ENCODE measurements at regions not wholly inside any gene's neighbourhood (a gene's known extent, or its start where the extent isn't known, plus 50 kb on each side); places are given as distances from the start of the nearest gene placed in this dataset.

GRCh38 chr4:147129687-147130086, 184.0 kb upstream of the TTC29 start:
- Histone ChIP-seq H3K4me3 (no peak overlapping the region), H3K27ac (no peak overlapping the region), H3K27me3 (no peaks in the 10 kb centered on the region), H3K4me1 (no peaks in the 10 kb centered on the region), H3K9me3 (no peaks in the 10 kb centered on the region), H3K36me3 (no peaks in the 10 kb centered on the region)
- TF ChIP-seq POLR2AphosphoS5 (IDR thresholded peaks at IDR 0.05) = no peak
- no peak for TF ChIP-seq CTCF (IDR thresholded peaks at IDR 0.05)
- TF ChIP-seq POLR2A (IDR thresholded peaks at IDR 0.05) = no peak
- intact Hi-C loops (cut with DNase I; ENCODE audit: low total_unique reads) = no loop called here
- DNase-seq (ENCODE audit: low spot score in 2 of 2) = no peak

GRCh38 chr4:147134536-147135210, 189.0 kb upstream of the TTC29 start:
- no peak overlapping the region for H3K4me3 ChIP-seq
- no peak for DNase-seq (ENCODE audit: low spot score in 2 of 2)

GRCh38 chr4:147136310-147136709, 190.6 kb upstream of the TTC29 start:
- no peak for TF ChIP-seq CTCF (IDR thresholded peaks at IDR 0.05)
- no peak for TF ChIP-seq POLR2A (IDR thresholded peaks at IDR 0.05)
- no peak for TF ChIP-seq POLR2AphosphoS5 (IDR thresholded peaks at IDR 0.05)
- no peak for DNase-seq (ENCODE audit: low spot score in 2 of 2)
- no peaks in the 10 kb centered on the region for H3K36me3 ChIP-seq
- no peaks in the 10 kb centered on the region for H3K9me3 ChIP-seq
- no peaks in the 10 kb centered on the region for H3K27me3 ChIP-seq
- H3K4me3 ChIP-seq = no peak overlapping the region
- intact Hi-C loops (cut with DNase I; ENCODE audit: low total_unique reads) = loop anchor here (5.0 kb wide), 1 partner anchor 559 kb away; no protein-coding TSS in a partner anchor
- no peaks in the 10 kb centered on the region for H3K4me1 ChIP-seq
- H3K27ac ChIP-seq = peak overlapping the region in 1 of 2 donors; percentile 52

More at GRCh38 chr4:147134536-147135210, 189.0 kb upstream of the TTC29 start:
- H3K9me3 ChIP-seq = no peaks in the 10 kb centered on the region
- TF ChIP-seq CTCF (IDR thresholded peaks at IDR 0.05) (no peak), POLR2AphosphoS5 (IDR thresholded peaks at IDR 0.05) (no peak), POLR2A (IDR thresholded peaks at IDR 0.05) (no peak)
- H3K27me3 ChIP-seq = no peaks in the 10 kb centered on the region
- no peaks in the 10 kb centered on the region for H3K36me3 ChIP-seq
- no peaks in the 10 kb centered on the region for H3K4me1 ChIP-seq
- intact Hi-C loops (cut with DNase I; ENCODE audit: low total_unique reads) = loop anchor here (5.0 kb wide), 1 partner anchor 557 kb away; no protein-coding TSS in a partner anchor
- H3K27ac ChIP-seq = no peak overlapping the region

GRCh38 chr4:147136751-147137150, 191.1 kb upstream of the TTC29 start:
- Histone ChIP-seq H3K4me1 (no peaks in the 10 kb centered on the region), H3K4me3 (no peak overlapping the region), H3K27ac (peak overlapping the region in 1 of 2 donors; percentile 40), H3K27me3 (no peaks in the 10 kb centered on the region), H3K9me3 (no peaks in the 10 kb centered on the region), H3K36me3 (no peaks in the 10 kb centered on the region)
- TF ChIP-seq POLR2AphosphoS5 (IDR thresholded peaks at IDR 0.05) (no peak), CTCF (IDR thresholded peaks at IDR 0.05) (no peak), POLR2A (IDR thresholded peaks at IDR 0.05) (no peak)
- DNase-seq (ENCODE audit: low spot score in 2 of 2) = no peak
- intact Hi-C loops (cut with DNase I; ENCODE audit: low total_unique reads) = loop anchor here (5.0 kb wide), 1 partner anchor 559 kb away; no protein-coding TSS in a partner anchor

GRCh38 chr4:147137280-147137679, 191.6 kb upstream of the TTC29 start:
- Histone ChIP-seq H3K27me3 (no peaks in the 10 kb centered on the region), H3K9me3 (no peaks in the 10 kb centered on the region), H3K27ac (peak overlapping the region in 1 of 2 donors; percentile 40), H3K36me3 (no peaks in the 10 kb centered on the region), H3K4me1 (no peaks in the 10 kb centered on the region), H3K4me3 (no peak overlapping the region)
- no peak for DNase-seq (ENCODE audit: low spot score in 2 of 2)
- TF ChIP-seq CTCF (IDR thresholded peaks at IDR 0.05) (no peak), POLR2AphosphoS5 (IDR thresholded peaks at IDR 0.05) (no peak), POLR2A (IDR thresholded peaks at IDR 0.05) (no peak)
- intact Hi-C loops (cut with DNase I; ENCODE audit: low total_unique reads) = loop anchor here (5.0 kb wide), 1 partner anchor 560 kb away; no protein-coding TSS in a partner anchor

Data from breast epithelium (tissue), 4 donors.